ENCODE measurements at regions not wholly inside any gene's neighbourhood (a gene's known extent, or its start where the extent isn't known, plus 50 kb on each side); places are given as distances from the start of the nearest gene placed in this dataset.
"Not testable (repeated sequence)": the region's sequence is repeated elsewhere in the genome, so short reads cannot be mapped to it uniquely, and the experiment has no call there.

DNA sequence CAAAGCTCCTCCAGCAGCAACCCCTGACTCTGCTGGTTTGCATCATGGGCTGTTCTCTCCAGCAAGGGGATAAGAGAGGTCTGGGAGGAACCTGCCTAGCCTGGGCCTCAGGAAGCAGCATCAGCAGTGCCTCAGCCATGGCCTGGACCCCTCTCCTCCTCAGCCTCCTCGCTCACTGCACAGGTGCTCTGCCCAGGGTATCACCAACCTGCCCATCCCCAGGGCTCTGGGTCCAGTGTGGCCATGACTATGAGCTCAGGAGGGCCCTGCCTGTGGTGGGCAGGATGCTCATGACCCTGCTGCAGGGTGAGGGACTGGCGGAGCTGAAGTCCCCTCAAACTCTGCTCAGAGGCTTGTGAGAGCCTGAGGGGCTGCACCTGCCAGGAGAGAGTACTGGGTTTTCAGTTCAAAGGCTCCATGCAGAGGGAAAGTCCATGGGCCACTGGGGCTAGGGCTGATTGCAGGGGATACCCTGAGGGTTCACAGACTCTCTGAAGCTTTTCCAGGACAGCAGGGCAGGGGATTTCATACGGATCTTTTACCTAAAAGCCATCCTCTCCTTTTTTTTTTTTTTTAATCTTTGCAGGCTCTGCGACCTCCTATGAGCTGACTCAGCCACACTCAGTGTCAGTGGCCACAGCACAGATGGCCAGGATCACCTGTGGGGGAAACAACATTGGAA, 115.8 kb upstream of the IGLL5 start:
- no peak overlapping the region for H3K4me3 ChIP-seq (ENCODE audit: low read depth, low read length)
- TF ChIP-seq, protein P1, sequence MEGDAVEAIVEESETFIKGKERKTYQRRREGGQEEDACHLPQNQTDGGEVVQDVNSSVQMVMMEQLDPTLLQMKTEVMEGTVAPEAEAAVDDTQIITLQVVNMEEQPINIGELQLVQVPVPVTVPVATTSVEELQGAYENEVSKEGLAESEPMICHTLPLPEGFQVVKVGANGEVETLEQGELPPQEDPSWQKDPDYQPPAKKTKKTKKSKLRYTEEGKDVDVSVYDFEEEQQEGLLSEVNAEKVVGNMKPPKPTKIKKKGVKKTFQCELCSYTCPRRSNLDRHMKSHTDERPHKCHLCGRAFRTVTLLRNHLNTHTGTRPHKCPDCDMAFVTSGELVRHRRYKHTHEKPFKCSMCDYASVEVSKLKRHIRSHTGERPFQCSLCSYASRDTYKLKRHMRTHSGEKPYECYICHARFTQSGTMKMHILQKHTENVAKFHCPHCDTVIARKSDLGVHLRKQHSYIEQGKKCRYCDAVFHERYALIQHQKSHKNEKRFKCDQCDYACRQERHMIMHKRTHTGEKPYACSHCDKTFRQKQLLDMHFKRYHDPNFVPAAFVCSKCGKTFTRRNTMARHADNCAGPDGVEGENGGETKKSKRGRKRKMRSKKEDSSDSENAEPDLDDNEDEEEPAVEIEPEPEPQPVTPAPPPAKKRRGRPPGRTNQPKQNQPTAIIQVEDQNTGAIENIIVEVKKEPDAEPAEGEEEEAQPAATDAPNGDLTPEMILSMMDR (IDR thresholded peaks at IDR 0.05; ENCODE audit: insufficient read depth, low read length, missing control alignments), result no peak
- POLR2A ChIA-PET, result no interaction called here
- no peak for DNase-seq (ENCODE audit: low read depth, low spot score)
- CTCF ChIA-PET, result interaction anchor here (0.8 to 2.0 kb wide), 3 partner anchors 11 to 185 kb away, joined by 3 to 7 read pairs (median 3); no protein-coding TSS in a partner anchor

DNA sequence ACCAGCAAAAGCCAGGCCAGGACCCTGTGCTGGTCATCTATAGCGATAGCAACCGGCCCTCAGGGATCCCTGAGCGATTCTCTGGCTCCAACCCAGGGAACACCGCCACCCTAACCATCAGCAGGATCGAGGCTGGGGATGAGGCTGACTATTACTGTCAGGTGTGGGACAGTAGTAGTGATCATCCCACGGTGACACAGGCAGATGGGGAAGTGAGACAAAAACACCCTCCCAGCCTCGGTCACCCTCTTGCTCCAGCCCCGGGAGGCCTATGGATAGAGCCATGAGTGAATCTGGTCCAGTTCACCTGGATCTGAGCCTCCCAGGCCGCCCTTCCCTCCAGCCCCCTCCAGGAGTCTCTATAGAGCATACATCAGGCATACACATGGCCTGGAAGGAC, 115.2 kb upstream of the IGLL5 start:
- POLR2A ChIA-PET, result no interaction called here
- TF ChIP-seq, protein P1 (IDR thresholded peaks at IDR 0.05; ENCODE audit: insufficient read depth, low read length, missing control alignments), result no peak
- no peak overlapping the region for H3K4me3 ChIP-seq (ENCODE audit: low read depth, low read length)
- CTCF ChIA-PET, result interaction anchor here (1.2 kb wide), 1 partner anchor 183 kb away, joined by 3 read pairs; no protein-coding TSS in a partner anchor
- DNase-seq (ENCODE audit: low read depth, low spot score), result no peak

DNA sequence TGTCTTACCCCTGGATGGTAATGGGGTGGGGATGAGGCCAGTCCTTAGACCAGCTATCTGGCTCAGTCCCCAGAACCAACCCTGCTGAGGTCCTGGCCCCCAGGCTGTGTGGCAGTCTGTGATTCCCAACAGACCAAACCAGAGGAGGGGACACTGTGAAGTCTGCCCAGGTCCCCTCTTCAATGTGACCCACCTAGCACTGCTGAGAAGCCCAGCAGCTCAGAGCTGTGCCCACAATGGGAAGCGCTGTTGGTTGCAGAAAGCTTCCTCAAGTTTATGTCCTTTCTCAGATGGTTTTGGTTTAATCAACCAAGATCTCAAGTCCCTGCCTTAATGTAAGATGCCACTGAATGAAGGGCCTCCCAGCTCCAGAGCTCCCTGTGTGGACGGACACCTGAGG, 114.7 kb upstream of the IGLL5 start:
- TF ChIP-seq, protein P1 (IDR thresholded peaks at IDR 0.05; ENCODE audit: insufficient read depth, low read length, missing control alignments), result no peak
- ChIA-PET POLR2A (no interaction called here), CTCF (no interaction called here)
- DNase-seq (ENCODE audit: low read depth, low spot score), result no peak
- H3K4me3 ChIP-seq (ENCODE audit: low read depth, low read length), result no peak overlapping the region

DNA sequence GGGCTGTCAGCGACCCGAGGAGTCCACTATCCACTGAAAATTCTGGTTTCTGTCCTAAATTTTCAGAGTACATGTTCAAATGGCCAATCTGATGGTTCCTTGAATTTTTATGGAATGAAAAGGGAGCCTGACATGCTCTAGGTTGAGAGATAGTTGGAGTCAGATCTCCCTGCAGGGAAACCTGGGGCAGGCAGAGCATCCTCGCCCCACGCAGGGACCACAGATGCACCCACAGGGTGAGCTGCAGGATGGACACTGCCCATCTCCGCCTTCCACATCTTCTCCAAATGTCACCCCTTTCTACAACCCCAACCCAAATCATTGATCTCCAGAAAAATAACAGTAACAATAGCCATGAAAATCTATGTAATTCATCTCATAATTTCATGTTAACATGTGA, 114.2 kb upstream of the IGLL5 start:
- POLR2A ChIA-PET, result no interaction called here
- TF ChIP-seq, protein P1 (IDR thresholded peaks at IDR 0.05; ENCODE audit: insufficient read depth, low read length, missing control alignments), result no peak
- H3K4me3 ChIP-seq (ENCODE audit: low read depth, low read length), result no peak overlapping the region
- CTCF ChIA-PET, result no interaction called here
- DNase-seq (ENCODE audit: low read depth, low spot score), result no peak

DNA sequence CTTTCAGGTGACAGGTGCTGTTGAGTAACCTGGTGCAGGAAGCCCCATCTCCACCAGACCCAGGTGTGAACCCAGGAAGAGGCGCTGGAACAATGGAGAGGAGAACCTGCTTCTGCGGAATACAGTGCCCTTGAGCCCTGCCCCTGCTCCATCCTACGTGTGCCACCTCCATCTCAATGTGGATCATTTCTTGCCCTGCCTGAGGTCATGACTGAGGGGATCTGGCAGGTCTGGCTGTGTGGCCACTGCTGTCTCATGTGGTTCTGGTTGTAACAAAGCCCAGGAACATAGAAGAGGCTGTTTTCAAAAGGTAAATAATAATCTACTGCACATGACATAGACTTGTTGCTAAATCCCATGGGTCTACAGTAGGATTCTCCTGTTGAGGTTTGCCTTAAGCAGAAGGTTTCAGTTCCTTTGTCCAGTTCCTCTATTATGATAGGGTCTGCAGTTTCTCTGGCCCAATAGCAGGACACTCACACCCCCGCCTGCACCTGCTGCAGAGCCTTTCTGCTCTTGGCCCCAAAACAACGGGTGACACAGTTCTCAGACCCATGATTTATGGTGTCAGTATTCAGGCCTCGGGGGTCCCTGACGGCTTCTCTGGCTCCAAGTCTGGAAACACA, 113.5 kb upstream of the IGLL5 start:
- TF ChIP-seq, protein P1 (IDR thresholded peaks at IDR 0.05; ENCODE audit: insufficient read depth, low read length, missing control alignments), result no peak
- CTCF ChIA-PET, result no interaction called here
- DNase-seq (ENCODE audit: low read depth, low spot score), result no peak
- POLR2A ChIA-PET, result no interaction called here
- no peak overlapping the region for H3K4me3 ChIP-seq (ENCODE audit: low read depth, low read length)

DNA sequence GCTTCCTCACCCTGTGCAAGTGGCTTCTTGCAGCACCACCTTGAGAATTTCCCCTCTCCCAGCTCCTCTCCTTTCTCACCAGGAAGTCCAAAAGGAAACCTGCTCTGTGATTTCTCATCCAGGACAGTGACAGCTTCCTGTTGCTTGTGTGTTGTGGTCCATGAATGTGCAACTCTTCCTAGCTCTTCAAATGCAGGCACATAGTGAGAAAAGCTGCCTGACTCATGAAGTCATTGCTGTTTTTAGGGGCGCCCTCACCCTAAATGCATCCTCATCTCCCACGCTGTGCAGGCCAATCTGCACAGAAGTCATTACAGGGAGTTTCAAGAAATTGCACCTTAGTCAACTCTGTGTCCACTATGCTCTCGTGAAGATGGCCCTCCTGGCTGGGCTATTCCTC, 112.9 kb upstream of the IGLL5 start:
- H3K4me3 ChIP-seq (ENCODE audit: low read depth, low read length); POLR2A ChIA-PET; DNase-seq (ENCODE audit: low read depth, low spot score); CTCF ChIA-PET: not testable (repeated sequence)

DNA sequence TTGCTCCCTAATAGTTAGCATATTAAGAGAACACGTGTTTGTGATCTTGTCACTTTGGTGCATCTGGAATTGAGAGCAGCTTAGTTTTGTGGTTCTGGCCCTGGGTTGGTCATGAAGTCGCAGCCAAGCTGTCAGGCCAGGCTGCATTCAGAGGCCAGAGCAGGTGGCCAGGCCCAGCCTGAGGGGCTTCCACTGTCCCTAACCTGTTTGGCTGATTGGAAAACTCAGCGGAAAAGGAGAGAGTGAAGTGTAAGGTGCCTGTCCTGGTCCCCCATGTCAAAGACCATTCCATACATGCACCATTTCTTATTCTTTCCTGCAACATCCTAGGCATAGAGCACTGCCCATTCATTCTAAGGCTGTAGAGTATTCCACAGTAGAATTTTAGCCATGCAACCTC, 111.5 kb upstream of the IGLL5 start:
- no peak overlapping the region for H3K4me3 ChIP-seq (ENCODE audit: low read depth, low read length)
- ChIA-PET POLR2A (no interaction called here), CTCF (no interaction called here)
- TF ChIP-seq, protein P1 (IDR thresholded peaks at IDR 0.05; ENCODE audit: insufficient read depth, low read length, missing control alignments), result no peak
- DNase-seq (ENCODE audit: low read depth, low spot score), result no peak

Measured in AG04449 (cell line).